SK-N-SH (cell line): ENCODE measurements at regions not wholly inside any gene's neighbourhood (a gene's known extent, or its start where the extent isn't known, plus 50 kb on each side); places are given as distances from the start of the nearest gene placed in this dataset.

Experiments
- small RNA-seq, 7 experiments: library from RNA; depleted of rRNA; stranded (forward); fragments of <200 nt; gene quantifications; one replicate each; pipeline ENCODE3, GENCODE V24; 2012

Small RNAs in the stretch of these regions (small RNA-seq; reads per million reads assigned to genes)
- gene RNA5SP331 = 0 reads per million in 7 experiments
